GM19025 (cell line): ENCODE measurements at regions not wholly inside any gene's neighbourhood (a gene's known extent, or its start where the extent isn't known, plus 50 kb on each side); places are given as distances from the start of the nearest gene placed in this dataset.
A peak's percentile ranks its signal among the peaks of the same experiment; 100 is the strongest.

ENCODE experiments used
- ATAC-seq: cut with Tn5 transposase; IDR thresholded peaks from one replicate; pipeline ENCODE4 v1.9.1; 2021; ENCODE audit warnings: mild to moderate bottlenecking, low read depth, moderate library complexity; ENCODE audit not compliant: unreplicated experiment

DNA sequence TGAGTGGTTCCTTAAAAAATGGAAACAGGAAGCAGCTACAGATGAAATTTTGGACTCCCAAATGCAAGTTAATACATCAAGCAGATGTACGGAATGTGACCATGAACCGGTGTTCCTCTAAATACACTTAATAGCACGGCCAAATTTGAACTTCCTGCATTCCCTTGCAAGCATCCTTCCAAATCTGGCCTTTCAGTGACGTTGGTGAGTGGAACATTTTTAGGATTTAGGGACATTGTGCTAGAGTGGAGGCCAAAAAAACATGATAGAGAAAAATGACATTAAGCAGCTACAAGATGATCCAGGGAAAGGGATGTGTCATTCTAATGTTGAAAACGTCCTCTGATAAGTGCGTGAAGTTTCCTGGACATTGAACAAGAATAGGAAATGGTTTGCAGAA, 62.1 kb downstream of the CTAGE1 start:
- ATAC-seq, result no peak

DNA sequence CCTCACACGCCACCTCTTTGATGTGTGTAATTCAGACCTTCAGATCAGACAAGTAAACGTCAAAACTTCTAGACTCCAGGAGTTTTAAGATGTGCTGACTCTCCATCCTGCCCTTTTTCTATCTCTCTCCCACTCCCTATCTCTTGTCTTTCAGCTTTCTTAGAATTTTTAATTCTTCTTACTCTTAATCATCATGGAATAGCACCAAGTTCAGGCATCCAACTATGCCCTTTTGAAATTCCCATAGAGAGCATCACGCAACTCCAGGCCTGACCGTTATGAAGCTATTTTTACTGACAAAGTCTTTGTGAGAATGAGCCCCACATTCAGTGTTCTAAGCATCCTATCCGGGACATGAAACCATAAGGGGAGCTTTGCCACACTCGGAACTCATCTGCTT, 62.6 kb downstream of the CTAGE1 start:
- ATAC-seq, result no peak

DNA sequence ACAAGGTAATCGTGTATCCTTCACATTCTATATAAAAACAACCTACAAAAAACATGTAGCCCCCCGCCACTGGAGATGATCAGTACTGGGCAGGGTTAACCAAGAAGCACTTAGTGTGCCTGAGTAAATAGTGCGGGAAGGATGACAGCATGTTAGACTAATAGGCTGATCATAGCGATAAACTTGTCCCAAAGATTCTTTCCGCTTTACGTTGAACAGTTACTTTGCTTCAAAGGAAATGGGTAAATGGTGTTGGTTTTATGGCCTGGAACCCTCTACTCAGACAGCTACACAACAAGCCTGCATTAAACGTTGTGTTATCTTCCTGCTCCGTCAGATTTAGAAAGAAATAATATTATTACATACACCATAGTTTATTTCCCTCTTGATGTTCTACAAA, 67.7 kb downstream of the CTAGE1 start:
- ATAC-seq, result no peak

DNA sequence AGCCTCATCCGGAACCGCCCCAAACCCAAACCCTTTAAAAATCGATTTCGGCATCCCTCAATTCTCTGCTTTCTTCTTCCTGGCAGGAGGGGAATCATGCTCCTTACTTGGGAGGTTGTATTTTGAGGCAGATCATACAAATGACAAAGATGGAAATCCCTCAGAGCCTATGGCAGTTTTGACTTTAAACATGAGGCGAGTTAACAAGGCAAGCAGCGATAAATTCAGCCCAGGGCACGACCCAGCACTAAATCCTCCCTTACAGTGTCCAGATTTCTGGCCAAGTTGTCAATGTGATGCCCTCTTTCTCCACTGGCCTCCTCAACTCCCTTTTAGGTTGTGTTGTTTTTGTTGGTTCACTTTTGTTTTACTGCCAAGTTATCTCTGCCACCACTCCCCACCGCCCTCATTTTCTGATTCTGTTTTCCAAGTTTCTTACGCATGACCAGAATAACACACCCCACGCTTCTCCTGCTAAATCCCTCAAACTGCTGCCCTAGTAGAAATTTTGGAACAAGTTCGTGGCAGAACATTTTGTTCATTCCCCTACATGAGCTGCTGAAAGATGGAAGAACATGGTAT, 68.3 kb downstream of the CTAGE1 start:
- no peak for ATAC-seq

DNA sequence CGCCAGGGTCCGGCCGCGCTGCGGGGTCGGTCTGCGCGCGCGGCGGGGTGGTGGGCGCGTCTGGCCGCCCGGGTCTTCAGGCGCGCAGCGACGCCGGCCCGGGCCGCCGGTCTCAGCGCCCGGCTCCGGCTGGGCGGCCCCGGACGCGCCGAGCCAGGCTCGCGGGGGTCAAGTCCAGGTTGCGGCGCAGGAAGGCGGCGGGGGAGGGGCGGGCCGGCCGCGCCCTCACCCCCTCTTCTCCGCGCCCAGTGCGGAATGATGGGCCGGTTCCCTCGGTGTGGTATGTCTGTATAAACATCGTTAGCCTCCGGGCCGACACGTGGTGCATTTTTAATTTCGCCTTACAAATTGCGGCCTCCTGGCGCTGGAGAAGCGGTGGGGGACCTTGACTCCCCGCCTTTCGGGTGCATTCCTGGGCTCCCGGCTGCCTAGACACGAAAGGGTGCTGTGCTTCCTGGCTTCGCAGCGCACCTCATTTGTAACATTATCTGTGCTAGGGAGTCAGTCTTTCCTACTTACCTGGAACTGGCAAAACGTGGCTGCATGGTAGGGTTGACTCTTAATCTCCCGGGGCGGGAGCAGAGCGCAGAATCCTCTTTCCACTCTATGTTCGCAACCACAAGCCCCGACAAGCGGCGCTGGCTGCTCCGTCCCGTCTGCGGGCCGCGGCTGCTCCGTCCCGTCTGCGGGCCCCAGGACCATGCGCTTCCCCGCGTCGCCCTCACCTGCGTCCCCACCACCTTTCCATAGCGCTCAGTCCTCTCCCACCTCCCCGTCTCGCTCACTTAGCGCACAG, 69.0 kb downstream of the CTAGE1 start:
- no peak for ATAC-seq

DNA sequence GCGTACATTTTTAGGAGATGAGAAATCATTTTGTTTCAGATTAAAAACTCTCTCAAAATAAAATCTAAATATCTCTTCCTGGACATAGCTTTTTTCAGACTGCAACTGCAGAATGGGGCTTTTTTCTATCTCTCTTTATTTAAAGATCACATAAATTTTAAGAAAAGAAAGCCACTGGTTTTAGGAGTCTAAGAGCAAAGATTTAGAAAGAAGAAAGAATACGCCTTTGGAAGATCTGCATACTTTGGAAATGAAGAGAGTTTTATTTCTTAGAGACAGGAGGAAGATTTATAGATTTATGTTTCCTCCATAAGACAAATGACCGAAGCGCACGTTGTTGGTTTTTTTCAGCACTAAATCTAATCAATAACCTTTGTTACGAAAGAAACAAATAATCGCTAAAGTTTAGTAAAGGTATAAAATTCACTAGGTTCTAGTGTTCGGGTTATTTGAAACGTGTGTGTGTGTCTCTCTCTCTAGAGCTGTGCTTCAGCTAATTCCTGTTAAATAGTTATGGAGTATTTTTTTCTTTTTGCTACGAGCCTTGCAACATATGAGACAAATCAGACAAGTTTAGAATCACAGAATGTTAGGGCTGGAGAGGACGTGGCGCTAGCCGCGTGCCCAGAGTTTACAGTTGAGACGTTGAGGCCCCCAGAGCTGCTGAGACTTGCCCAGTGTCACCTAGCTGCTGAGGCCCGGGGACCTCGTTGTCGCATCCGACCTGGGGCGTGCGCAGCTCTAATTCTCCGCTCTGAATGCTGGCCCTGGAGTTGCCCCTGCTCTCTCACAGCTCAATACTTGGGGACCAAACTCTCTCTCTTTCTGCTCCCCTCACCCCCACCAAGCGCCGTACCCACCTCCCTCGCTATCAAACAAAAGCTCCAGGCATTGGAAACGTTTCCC, 69.9 kb downstream of the CTAGE1 start:
- ATAC-seq, result no peak

DNA sequence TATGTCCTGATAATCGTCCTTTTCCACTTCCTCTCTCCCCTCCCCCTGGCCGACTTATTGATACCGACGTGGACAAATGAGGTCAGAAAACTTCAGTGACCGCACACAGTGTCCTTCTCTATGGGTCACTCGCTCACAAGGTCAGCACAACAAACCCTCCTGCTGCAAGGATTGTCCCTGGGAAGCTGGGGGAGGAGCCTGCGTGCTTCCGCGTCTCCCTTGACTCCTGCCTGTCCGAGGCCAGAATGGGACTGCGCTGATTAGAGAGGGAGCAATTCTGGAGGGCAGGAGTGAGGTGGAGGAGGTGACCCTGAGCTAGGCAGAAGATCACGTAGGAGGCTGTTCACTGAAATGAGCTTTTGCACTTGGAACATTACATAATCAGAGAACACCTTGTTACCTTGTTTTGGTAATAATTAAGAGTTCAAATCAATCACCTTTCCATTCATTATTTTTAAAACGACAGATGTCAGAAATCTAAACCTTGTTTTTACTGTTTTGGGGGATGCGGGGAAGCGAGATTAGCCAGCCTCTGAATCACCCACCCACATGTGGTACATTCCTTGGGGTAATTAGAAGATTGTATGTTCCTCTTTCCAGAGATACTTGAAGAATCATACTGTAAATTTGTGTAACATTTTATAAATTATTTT, 70.6 kb downstream of the CTAGE1 start:
- ATAC-seq, result no peak

DNA sequence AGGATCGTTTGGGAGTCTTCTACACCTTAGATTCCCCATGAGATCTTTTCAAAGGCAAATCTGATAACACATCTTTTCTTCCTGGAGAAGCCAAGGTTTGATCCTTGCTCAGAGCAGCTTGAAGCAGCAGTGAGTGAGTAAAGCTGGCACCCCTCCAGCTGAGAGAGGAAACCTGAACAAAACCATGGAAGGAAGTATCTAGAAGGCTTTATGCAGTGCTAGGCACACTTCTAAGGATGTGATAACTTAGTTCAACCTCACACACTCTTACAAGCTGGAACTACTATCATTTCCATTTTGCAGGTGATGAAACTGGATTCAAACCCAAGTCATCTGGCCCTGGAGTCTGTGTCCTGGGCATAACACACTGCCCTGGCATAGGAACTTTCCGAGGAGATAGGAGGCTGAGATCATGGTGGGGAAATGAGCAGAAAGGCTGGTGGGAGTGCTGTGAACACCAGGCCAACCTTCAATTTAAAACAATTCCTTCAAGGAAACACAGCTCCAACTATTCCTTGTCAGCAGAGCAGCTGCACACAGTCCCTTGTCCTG, 71.2 kb downstream of the CTAGE1 start:
- ATAC-seq, result no peak

DNA sequence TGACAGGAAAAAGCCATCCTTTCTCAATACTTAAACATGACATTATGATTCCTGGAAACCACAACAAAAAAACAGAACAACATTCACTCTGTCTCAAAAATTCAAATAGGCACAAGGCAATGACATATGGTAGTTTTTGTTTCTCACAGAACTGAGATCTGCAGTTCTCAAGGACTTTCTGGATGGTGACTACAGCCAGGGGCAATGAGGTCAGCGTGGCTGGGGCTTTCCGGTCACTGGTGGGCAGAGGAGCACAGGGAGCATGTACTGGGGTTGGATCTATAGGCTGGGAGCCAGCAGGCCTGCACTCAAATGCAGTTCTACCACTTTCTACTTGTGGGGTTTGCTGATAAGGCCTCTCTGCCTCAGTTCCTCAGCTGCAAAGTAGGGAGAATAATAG, 72.0 kb downstream of the CTAGE1 start:
- ATAC-seq, result no peak

DNA sequence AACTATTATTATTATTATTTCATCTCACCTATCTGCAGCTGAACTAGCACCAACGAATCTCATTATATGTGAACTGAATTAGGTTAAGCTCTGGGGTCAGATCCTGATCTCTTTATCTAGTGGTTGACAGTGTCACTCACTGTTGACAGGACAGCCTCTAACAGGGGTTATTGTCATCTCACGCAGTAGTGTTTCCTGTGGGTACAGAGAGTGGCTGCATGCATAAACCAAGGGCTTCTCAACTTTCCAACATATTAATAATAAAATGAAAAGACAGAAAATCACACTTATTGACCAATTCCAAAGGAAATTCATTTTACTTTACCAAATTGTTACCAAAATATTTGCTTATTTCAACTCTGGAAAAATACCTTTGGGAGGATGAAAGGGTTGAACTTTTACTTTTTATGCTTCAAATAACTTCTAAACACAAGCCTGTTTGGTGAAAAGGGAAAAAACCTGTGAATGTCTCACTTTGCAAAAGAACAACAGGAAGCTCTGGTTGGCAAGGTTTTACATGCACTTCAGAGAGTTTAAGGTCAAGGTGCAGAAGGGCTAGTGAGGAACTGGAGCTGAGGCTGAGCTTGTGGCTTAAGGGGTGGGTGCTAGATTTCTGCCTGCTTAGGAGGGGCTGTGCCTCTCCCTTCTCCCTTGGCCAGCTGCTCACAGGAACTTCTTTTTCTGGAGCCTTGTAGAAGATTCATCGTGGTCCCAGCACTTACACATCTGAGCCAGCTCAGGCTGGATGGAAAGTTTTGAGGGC, 72.6 kb downstream of the CTAGE1 start:
- peak; percentile 62 for ATAC-seq

DNA sequence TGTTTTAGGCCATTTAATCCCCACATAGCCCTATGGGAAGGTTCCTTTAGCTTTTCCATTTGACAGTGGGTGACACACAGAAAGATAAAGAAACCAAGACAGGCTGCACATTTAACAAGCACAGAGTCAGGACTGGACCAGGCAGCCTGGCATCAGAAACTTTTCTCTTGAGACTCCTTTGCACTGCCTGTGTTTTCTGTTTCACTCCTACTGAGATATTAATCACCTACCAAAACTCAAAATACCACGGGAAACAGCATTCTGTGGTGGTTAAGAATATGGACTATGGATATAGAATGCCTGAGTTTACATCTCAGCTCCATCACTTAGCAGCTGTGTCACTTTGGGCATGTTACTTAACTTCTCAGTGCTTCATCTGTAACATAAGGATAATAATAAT, 73.3 kb downstream of the CTAGE1 start:
- ATAC-seq, result no peak

DNA sequence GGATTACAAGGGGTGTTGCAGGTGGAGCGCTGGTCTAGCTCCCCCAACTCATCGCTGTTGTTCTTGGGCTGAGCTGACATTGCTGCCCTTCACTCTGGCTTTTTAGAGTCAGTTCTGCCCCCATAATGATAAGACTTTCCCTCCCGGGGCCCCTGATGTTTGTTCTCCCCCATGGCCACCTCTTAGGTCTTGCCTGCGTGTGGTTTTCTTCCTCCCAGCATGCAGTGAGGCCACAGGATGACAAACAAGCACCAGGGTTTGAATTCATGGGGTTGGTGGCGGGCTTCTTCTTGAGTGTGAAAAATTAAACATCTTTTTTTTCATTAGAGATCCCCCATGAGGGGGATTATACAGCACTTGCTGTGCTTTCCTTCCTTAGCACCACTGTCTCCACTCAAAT, 74.1 kb downstream of the CTAGE1 start:
- ATAC-seq, result no peak

DNA sequence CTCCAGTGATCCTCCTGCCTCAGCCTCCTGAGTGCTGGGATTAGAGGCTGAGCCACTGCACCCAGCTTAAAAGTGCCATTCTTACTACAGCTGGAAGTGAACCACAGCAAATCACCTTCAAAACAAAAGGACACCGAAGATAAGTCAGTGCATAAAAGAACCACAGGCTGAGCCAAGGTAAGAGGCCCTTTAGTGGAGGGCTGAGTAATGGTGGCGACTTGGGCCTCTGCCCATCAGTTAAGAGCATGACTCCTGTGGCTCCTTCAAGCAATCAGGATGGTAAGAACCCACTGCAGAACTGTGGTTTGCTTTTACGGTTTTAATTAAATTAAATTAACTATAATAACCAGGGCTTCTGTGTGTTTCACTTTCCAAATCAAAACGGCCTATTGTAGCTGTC, 75.1 kb downstream of the CTAGE1 start:
- ATAC-seq, result no peak

DNA sequence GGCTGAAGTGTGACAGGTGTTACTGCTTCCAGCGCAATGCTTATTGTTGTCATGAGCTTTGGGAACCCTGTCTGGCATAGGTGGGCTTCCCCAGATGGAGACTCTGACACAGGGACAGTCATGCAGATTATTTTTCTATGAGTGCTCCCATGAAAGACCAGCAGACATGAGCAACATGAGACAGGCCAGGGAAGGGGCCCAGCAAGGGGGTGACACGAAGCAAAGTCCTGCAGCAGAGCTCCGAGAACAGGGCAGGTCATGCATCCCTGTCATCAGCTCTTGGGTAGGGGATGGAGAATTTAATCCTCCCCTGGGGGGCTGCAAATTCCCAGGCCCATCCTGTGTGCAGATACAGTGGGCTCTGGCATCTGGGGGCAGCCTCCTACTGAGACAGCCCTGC, 77.4 kb downstream of the CTAGE1 start:
- ATAC-seq, result no peak

DNA sequence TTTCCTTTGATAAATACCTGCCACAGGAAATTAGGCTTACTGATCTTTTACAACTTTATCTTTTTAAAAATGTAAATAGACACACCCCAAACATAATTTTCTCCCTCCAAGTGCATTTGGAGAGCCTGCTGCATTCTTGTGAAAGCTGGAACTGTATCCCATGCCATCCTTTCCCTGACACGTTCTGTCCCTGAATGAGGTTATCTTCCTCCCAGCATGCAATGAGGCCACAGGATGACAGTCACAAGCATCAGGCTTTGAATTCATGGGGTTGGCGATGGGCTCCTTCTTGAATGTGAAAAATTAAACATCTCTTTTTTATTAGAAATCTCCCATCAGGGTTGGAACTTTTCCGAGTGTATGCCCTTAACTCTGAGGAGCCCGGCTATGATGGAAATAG, 77.8 kb downstream of the CTAGE1 start:
- ATAC-seq, result no peak

DNA sequence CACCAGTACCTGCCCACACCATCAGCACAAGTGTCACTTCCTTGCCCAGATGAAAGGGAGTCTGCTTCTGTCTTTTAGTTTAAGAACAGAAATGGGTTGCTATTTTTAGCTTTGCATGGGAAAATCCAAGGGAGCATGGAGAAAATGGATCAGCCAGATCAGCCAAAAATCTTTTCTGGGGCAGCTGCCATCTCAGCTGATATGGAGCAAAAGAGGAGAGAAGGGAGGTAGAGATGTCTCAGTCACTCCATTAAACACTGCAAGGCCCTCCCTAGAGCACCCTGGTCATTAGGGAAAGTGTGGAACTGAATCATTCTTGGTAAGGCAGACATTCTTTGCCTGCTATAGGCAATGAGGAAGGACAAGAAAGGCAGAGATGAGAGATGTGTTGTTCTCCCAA, 79.9 kb downstream of the CTAGE1 start:
- ATAC-seq, result no peak

DNA sequence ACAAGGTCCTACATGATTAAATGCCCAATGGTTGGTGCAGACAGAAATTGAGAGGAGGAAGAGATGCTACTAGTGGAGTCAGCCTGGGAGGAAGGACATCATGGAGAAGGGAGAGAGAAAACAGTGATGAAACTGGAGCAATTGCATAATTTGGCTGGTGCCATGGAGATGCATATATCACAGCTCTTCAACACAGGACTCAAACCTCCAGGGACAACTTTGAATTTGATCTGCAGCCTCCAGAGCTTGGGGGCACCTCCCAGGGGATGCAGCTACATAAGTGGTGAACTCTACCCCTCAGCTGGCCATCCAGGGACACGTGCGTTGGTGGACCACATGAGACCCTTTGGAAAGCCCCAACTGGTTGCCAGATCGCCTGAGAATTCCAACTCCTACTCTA, 80.4 kb downstream of the CTAGE1 start:
- no peak for ATAC-seq

DNA sequence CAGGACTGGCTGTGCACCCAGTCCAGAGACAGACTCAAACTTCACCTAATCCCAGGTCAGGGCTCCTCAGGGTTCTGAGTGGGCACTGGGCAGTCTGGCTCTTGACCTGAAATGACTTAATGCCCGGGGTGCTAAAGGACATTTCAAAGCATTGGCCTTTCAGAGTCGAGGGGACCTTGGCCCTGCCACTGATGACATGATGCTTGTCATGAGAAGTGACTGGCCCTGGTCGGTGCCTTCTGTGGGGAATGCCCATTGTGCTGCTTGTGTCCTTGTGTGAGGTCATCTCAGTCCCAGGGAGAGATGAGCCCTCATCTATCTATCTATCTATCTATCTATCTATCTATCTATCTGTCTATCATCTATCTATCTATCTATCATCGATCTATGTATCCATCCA, 81.3 kb downstream of the CTAGE1 start:
- ATAC-seq, result no peak

DNA sequence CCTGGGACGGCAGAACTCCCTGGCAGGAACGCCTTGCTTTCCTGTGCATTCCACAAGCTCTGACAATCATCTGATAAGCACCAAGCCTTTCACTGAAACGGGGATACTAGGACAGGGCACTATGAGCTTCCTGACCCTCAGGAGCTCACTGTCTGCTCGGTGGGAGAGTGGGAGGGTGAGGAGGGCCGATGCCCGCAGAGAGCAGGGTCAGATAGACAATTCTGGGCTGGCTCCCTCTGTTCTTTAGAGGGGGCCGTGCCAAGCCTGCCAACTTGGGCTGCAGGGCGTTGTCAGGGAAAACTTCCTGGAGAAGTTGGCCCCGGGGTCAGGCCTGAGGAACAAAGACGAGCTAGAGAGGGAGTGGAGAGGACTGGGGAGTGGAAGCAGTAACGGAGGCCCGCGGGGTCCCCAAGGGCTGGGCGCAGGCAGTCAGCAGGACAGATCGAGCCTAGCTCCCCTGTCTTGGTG, 82.0 kb downstream of the CTAGE1 start:
- no peak for ATAC-seq

DNA sequence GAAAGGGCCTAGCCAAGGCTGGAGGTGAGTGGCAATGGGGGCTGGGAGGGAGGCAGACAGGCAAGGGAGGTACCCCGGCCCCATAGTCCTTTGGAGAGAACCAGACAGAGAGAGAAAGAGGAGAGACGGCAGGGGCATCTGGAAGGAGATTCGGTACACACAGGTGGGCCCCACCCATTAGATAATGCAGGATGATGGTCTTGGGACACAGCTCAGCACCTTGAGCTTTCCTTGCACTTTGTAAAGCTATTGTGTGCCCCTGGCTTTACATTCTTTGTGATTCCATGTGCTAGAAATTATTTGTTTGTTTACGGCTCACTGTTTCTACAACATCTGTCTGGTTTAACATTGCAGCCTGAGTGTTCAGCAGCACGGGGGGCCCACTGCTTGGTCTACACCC, 83.1 kb downstream of the CTAGE1 start:
- ATAC-seq, result no peak
